T-cell (primary cell): ENCODE measurements at regions not wholly inside any gene's neighbourhood (a gene's known extent, or its start where the extent isn't known, plus 50 kb on each side); places are given as distances from the start of the nearest gene placed in this dataset.

Experiments used
- ATAC-seq, 4 experiments: fragments of 200-7000 bp in 3 of 4; fragments of 150-1000 bp in 1 of 4; cut with Tn5 transposase; replicated peaks in 1 of 4; 1 replicate in 3 of 4; 2 replicates in 1 of 4; pipeline ENCODE4 v1.10.0; 2021; ENCODE audit warnings: moderate library complexity in 3 of 4, mild to moderate bottlenecking in 2 of 4, moderate number of reproducible peaks in 1 of 4
- CTCF ChIA-PET, 2 donors: fragments of 300-600 bp; sonication (Branson Sonifier 250); formaldehyde crosslinking; loops; one replicate each; lab custom pipeline; 2022; ENCODE audit warnings: antibody characterized with exemption in 2 of 2; lab: Charles Lee
- POLR2A ChIA-PET, 2 donors: fragments of 300-600 bp; sonication (Branson Sonifier 250); formaldehyde crosslinking; loops; one replicate each; lab custom pipeline; 2022; ENCODE audit warnings: antibody characterized with exemption in 2 of 2; lab: Charles Lee
- DNase-seq, 35 experiments: peaks; one replicate each; pipeline versions ENCODE4 v3.0.0 to v3.0.0-alpha.2; 2013 to 2023
- H3K27ac ChIP-seq: one replicate; pipeline ENCODE4 v1.5.1; 2013; ENCODE audit warnings: low read length
- H3K27me3 ChIP-seq, 2 experiments: replicated peaks in 1 of 2; 1 replicate in 1 of 2; 2 replicates in 1 of 2; pipeline versions ENCODE4 v1.6.1 to v1.7.0; 2013; ENCODE audit warnings: low read length in 1 of 2, mixed read lengths in 1 of 2; ENCODE audit not compliant: control insufficient read depth in 2 of 2, insufficient read depth in 2 of 2; ENCODE audit errors: extremely low read depth in 1 of 2
- H3K36me3 ChIP-seq, 2 donors: 1 replicate in 1 of 2; 2 replicates in 1 of 2; pipeline versions ENCODE4 v1.6.1 to v1.7.0; 2013; ENCODE audit warnings: low read length in 1 of 2; ENCODE audit not compliant: control insufficient read depth in 2 of 2, insufficient read depth in 1 of 2; ENCODE audit errors: extremely low read depth in 1 of 2
- H3K4me1 ChIP-seq, 2 experiments: 1 replicate in 1 of 2; 2 replicates in 1 of 2; pipeline versions ENCODE4 v1.6.1 to v1.7.0; 2013; ENCODE audit warnings: low read length in 2 of 2, mixed read lengths in 1 of 2; ENCODE audit not compliant: insufficient read depth in 2 of 2, control insufficient read depth in 1 of 2; ENCODE audit errors: extremely low read depth in 1 of 2
- H3K4me3 ChIP-seq, 2 donors: 1 replicate in 1 of 2; 2 replicates in 1 of 2; pipeline versions ENCODE4 v1.5.1 to v1.7.0; 2013; ENCODE audit warnings: mild to moderate bottlenecking in 2 of 2, low read length in 1 of 2, moderate library complexity in 1 of 2; ENCODE audit not compliant: control insufficient read depth in 1 of 2; ENCODE audit errors: extremely low read depth in 1 of 2
- H3K9me3 ChIP-seq: 2 replicates; pipeline ENCODE4 v1.7.0; 2013
- H3K27ac Mint-ChIP-seq, 2 donors: one replicate each; pipeline ENCODE4 v1.8.0; 2020 to 2021; ENCODE audit warnings: mild to moderate bottlenecking in 2 of 2, mixed read lengths in 2 of 2
- H3K27me3 Mint-ChIP-seq, 2 donors: one replicate each; pipeline ENCODE4 v1.8.0; 2021 to 2022; ENCODE audit warnings: mixed read lengths in 2 of 2
- H3K36me3 Mint-ChIP-seq: one replicate; pipeline ENCODE4 v1.8.0; 2021; ENCODE audit warnings: mixed read lengths
- H3K4me1 Mint-ChIP-seq, 3 donors: one replicate each; pipeline ENCODE4 v1.8.0; 2020 to 2022; ENCODE audit warnings: mixed read lengths in 3 of 3, mild to moderate bottlenecking in 1 of 3
- H3K4me3 Mint-ChIP-seq, 3 donors: one replicate each; pipeline ENCODE4 v1.8.0; 2020 to 2022; ENCODE audit warnings: mild to moderate bottlenecking in 3 of 3, mixed read lengths in 3 of 3, moderate library complexity in 3 of 3
- H3K9me3 Mint-ChIP-seq, 3 donors: one replicate each; pipeline ENCODE4 v1.8.0; 2020 to 2022; ENCODE audit warnings: mixed read lengths in 3 of 3
- WGBS: methylation state at CpG from one replicate; pipeline ENCODE4 v1.1.5; 2013; ENCODE audit warnings: missing lambda C conversion rate; ENCODE audit not compliant: insufficient coverage; 5-methylcytosine and 5-hydroxymethylcytosine counted together

DNA sequence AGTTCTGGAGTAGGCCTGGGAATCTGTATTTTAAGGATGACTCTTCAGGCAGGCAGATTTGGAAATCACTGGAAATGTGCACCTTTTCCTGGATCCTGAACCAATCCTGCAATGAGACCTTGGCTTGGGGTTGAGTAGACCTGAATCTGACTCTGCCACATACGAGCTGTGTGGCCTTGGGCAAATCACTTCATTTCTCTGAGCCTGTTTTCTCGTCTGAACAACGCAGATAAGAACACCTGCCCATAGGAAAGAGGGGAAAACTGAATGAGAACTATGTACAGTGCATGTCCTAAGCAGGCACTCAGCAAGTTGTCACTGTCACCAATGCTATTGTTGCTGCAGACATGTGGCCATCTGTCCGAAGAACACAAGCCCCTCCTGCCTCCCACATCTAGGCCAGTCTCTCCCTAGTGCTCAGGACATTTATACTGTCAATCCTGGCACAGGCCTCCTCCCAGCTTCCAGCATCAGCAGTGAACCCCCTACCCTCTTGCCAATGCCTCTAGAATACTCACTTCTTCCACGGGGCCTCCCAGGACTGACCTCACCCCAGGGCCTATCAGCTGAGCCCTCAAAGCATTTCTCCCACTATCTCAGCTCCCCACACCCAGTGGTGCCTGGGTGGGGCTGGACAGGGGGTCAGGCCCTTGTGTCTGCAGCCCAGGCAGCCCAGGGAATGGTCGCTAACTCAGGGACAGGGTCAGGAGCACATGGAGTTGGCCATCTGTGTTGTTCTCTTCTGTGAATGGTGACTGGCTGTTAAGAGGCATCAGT, 88.8 kb upstream of the ZBTB40 start:
- Histone ChIP-seq H3K9me3 (no peaks in the 10 kb centered on the region), H3K4me3 (no peak overlapping the region), H3K36me3 (no peaks in the 10 kb centered on the region), H3K27ac (no peak overlapping the region), H3K4me1 (no peaks in the 10 kb centered on the region), H3K27me3 (peaks cover 0 to 46% of the 10 kb centered on the region in 2 experiments)
- no peaks in the 10 kb centered on the region for H3K4me1 Mint-ChIP-seq
- H3K4me3 Mint-ChIP-seq = no peak overlapping the region
- peaks cover 46 to 60% of the 10 kb centered on the region in 2 donors for H3K27me3 Mint-ChIP-seq
- ChIA-PET POLR2A (no interaction called here), CTCF (no interaction called here)
- no peak for ATAC-seq
- WGBS = 69% methylated on average over 4 of the region's 6 CpGs
- no peak overlapping the region for H3K27ac Mint-ChIP-seq
- no peaks in the 10 kb centered on the region for H3K9me3 Mint-ChIP-seq
- H3K36me3 Mint-ChIP-seq = no peaks in the 10 kb centered on the region
- DNase-seq = no peak

- peaks cover 43 to 58% of the 10 kb centered on the region in 2 donors for H3K27me3 Mint-ChIP-seq
- CTCF ChIA-PET = interaction anchor here in 1 of 2 donors (0.5 kb wide), 1 partner anchor 851 kb away, joined by 3 read pairs; no protein-coding TSS in a partner anchor
Observed at GRCh38 chr1:22363403-22364325, 88.0 kb upstream of the ZBTB40 start.

DNA sequence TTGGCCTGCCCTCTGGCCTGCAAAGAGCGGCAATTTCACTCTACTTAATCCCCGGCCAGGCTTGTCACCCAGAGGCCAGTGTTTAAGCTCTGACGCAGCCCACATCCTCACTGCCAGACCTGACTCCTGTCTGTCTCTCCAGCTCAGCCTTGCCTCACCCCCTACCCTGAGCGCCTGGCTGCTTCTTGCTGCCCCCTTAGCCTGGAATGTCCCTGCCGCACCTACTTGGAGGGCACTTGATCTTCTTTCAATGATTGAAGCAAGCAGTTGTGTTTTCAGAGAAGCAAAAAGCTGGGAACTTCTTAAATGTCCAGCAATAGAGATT, 87.4 kb upstream of the ZBTB40 start:
- H3K4me1 ChIP-seq = no peaks in the 10 kb centered on the region
- no peaks in the 10 kb centered on the region for H3K4me1 Mint-ChIP-seq
- no peak overlapping the region for H3K27ac Mint-ChIP-seq
- ATAC-seq (no peak), DNase-seq (no peak)
- H3K36me3 Mint-ChIP-seq = no peaks in the 10 kb centered on the region
- H3K27ac ChIP-seq = no peak overlapping the region
- no peaks in the 10 kb centered on the region for H3K9me3 Mint-ChIP-seq
- ChIA-PET CTCF (no interaction called here), POLR2A (no interaction called here)
- H3K4me3 ChIP-seq = no peak overlapping the region
- H3K4me3 Mint-ChIP-seq = no peak overlapping the region
- peaks cover 39 to 58% of the 10 kb centered on the region in 2 donors for H3K27me3 Mint-ChIP-seq
- WGBS = 86% methylated on average over 3 of the region's 5 CpGs
- peaks cover 0 to 50% of the 10 kb centered on the region in 2 experiments for H3K27me3 ChIP-seq
- no peaks in the 10 kb centered on the region for H3K9me3 ChIP-seq
- no peaks in the 10 kb centered on the region for H3K36me3 ChIP-seq

More at GRCh38 chr1:22363403-22364325, 88.0 kb upstream of the ZBTB40 start:
- no peaks in the 10 kb centered on the region for H3K9me3 Mint-ChIP-seq
- no peak overlapping the region for H3K4me3 Mint-ChIP-seq
- Histone ChIP-seq H3K36me3 (no peaks in the 10 kb centered on the region), H3K9me3 (no peaks in the 10 kb centered on the region), H3K4me1 (no peaks in the 10 kb centered on the region), H3K27me3 (peaks cover 0 to 49% of the 10 kb centered on the region in 2 experiments), H3K27ac (no peak overlapping the region), H3K4me3 (no peak overlapping the region)
- no peak for ATAC-seq
- no peaks in the 10 kb centered on the region for H3K36me3 Mint-ChIP-seq
- 84% methylated on average over 6 of the region's 13 CpGs for WGBS
- H3K4me1 Mint-ChIP-seq = no peaks in the 10 kb centered on the region
- POLR2A ChIA-PET = no interaction called here
- DNase-seq = no peak
- no peak overlapping the region for H3K27ac Mint-ChIP-seq

- POLR2A ChIA-PET = no interaction called here
- no peak overlapping the region for H3K4me3 ChIP-seq
- DNase-seq (no peak), ATAC-seq (no peak)
- no peaks in the 10 kb centered on the region for H3K9me3 ChIP-seq
- Mint-ChIP-seq H3K4me3 (no peak overlapping the region), H3K36me3 (no peaks in the 10 kb centered on the region), H3K4me1 (no peaks in the 10 kb centered on the region), H3K9me3 (no peaks in the 10 kb centered on the region), H3K27me3 (peaks cover 34 to 54% of the 10 kb centered on the region in 2 donors), H3K27ac (no peak overlapping the region)
- WGBS = 74% methylated on average over 2 of the region's 5 CpGs
- H3K27me3 ChIP-seq = peaks cover 0 to 54% of the 10 kb centered on the region in 2 experiments
- no peaks in the 10 kb centered on the region for H3K4me1 ChIP-seq
- no peak overlapping the region for H3K27ac ChIP-seq
- CTCF ChIA-PET = no interaction called here
- no peaks in the 10 kb centered on the region for H3K36me3 ChIP-seq
Observed at GRCh38 chr1:22364764-22365163, 86.9 kb upstream of the ZBTB40 start.

DNA sequence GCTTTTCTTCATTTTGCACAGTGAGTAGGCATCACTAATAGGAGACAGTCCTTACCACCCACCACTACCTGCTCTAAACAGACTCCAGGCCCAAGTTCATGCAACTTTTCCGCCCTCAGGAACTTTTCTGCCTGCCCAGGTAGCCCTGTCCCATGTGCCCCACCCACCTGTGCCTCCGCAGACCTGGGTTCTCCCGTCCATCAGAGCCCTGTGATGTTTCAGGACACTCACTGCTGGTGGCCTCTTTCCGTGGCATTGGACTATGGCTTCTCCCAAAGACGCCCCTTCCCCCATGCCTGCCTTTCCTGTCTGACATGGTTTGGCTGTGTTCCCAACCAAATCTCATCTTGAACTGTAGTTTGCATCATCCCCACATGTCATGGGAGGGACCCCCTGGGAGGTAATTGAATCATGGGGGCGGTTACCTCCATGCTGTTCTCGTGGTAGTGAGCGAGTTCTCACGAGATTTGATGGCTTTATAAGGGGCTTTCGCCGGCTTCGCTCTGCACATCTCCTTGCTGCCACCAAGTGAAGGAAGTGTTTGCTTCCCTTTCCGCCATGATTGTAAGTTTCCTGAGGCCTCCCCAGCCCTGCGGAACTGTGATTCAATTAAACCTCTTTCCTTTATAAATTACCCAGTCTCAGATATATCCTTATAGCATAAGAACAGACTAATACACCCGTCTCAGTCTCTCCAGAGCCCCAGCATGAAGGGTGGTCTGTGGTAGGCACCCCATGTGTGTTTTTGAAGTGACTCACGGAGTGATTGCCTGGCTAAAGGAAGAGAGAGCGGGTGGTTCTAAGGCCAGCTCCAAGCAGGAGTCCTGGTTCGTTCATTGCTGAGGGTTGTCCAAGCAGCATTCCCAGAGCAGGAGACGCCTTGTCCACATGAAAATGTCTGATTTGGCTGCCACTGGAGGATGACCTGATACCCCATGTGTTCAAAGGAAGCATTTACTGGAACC, 86.0 kb upstream of the ZBTB40 start:
- WGBS = 73% methylated on average over 16 of the region's 19 CpGs
- Mint-ChIP-seq H3K9me3 (no peaks in the 10 kb centered on the region), H3K27me3 (peaks cover 39 to 54% of the 10 kb centered on the region in 2 donors), H3K4me1 (no peaks in the 10 kb centered on the region), H3K27ac (no peak overlapping the region), H3K36me3 (no peaks in the 10 kb centered on the region), H3K4me3 (no peak overlapping the region)
- Histone ChIP-seq H3K4me3 (no peak overlapping the region), H3K36me3 (no peaks in the 10 kb centered on the region), H3K27me3 (peaks cover 0 to 53% of the 10 kb centered on the region in 2 experiments), H3K9me3 (no peaks in the 10 kb centered on the region), H3K27ac (no peak overlapping the region), H3K4me1 (no peaks in the 10 kb centered on the region)
- ChIA-PET CTCF (no interaction called here), POLR2A (no interaction called here)
- no peak for DNase-seq
- no peak for ATAC-seq

GRCh38 chr1:22366346-22366745, 85.3 kb upstream of the ZBTB40 start:
- Mint-ChIP-seq H3K4me1 (no peaks in the 10 kb centered on the region), H3K4me3 (no peak overlapping the region), H3K27ac (no peak overlapping the region), H3K9me3 (no peaks in the 10 kb centered on the region), H3K36me3 (no peaks in the 10 kb centered on the region), H3K27me3 (peaks cover 42 to 54% of the 10 kb centered on the region in 2 donors)
- CTCF ChIA-PET = no interaction called here
- DNase-seq (no peak), ATAC-seq (no peak)
- no peaks in the 10 kb centered on the region for H3K4me1 ChIP-seq
- H3K9me3 ChIP-seq = no peaks in the 10 kb centered on the region
- POLR2A ChIA-PET = no interaction called here
- no peak overlapping the region for H3K4me3 ChIP-seq
- H3K27ac ChIP-seq = no peak overlapping the region
- H3K36me3 ChIP-seq = no peaks in the 10 kb centered on the region
- 86% methylated on average over 3 of the region's 6 CpGs for WGBS
- peaks cover 0 to 52% of the 10 kb centered on the region in 2 experiments for H3K27me3 ChIP-seq
